KMS-11 (cell line): ENCODE measurements at regions not wholly inside any gene's neighbourhood (a gene's known extent, or its start where the extent isn't known, plus 50 kb on each side); places are given as distances from the start of the nearest gene placed in this dataset.

Experiments used
- H2AFZ ChIP-seq: fragments of 200-600 bp; sonication (generic); 2 replicates; pipeline ENCODE4 v1.6.1; 2016; ENCODE audit warnings: antibody characterized with exemption, mixed run types, low read depth
- H3K27ac ChIP-seq: fragments of 200-600 bp; sonication (generic); 2 replicates; pipeline ENCODE4 v1.6.1; 2016; ENCODE audit warnings: mild to moderate bottlenecking, mixed run types
- H3K27me3 ChIP-seq: fragments of 200-600 bp; sonication (generic); 2 replicates; pipeline ENCODE4 v1.6.1; 2017; ENCODE audit warnings: mild to moderate bottlenecking, low read depth, mixed run types, moderate library complexity; ENCODE audit not compliant: insufficient read depth
- H3K36me3 ChIP-seq: fragments of 200-600 bp; sonication (generic); 2 replicates; pipeline ENCODE4 v1.6.1; 2017; ENCODE audit warnings: mild to moderate bottlenecking, mixed run types; ENCODE audit not compliant: insufficient read depth
- H3K4me1 ChIP-seq: fragments of 200-600 bp; sonication (generic); 2 replicates; pipeline ENCODE4 v1.6.1; 2016; ENCODE audit warnings: mild to moderate bottlenecking, low read depth, mixed run types; ENCODE audit not compliant: poor library complexity, severe bottlenecking
- H3K4me2 ChIP-seq: fragments of 200-600 bp; sonication (generic); 2 replicates; pipeline ENCODE4 v1.7.0; 2016; ENCODE audit warnings: mild to moderate bottlenecking, mixed run types
- H3K4me3 ChIP-seq: fragments of 200-600 bp; sonication (generic); IDR thresholded peaks from 2 replicates; pipeline ENCODE4 v1.6.1; 2017; ENCODE audit warnings: low read depth, low read length, mixed read lengths; ENCODE audit not compliant: insufficient read depth
- H3K79me2 ChIP-seq: fragments of 200-600 bp; sonication (generic); 2 replicates; pipeline ENCODE4 v1.6.1; 2016; ENCODE audit warnings: low read depth, mixed run types; ENCODE audit not compliant: insufficient read depth
- H3K9ac ChIP-seq: fragments of 200-600 bp; sonication (generic); 2 replicates; pipeline ENCODE4 v1.6.1; 2016; ENCODE audit warnings: mild to moderate bottlenecking, mixed run types
- H4K20me1 ChIP-seq: fragments of 200-600 bp; sonication (generic); 2 replicates; pipeline ENCODE4 v1.6.1; 2016; ENCODE audit warnings: mild to moderate bottlenecking, mixed run types; ENCODE audit not compliant: insufficient read depth
- CTCF ChIP-seq: fragments of 200-600 bp; sonication (generic); conservative IDR thresholded peaks from 2 replicates; pipeline ENCODE4 v1.6.1; 2017; ENCODE audit warnings: low read depth, mild to moderate bottlenecking, antibody characterized with exemption, low read length, moderate library complexity, mixed read lengths

DNA sequence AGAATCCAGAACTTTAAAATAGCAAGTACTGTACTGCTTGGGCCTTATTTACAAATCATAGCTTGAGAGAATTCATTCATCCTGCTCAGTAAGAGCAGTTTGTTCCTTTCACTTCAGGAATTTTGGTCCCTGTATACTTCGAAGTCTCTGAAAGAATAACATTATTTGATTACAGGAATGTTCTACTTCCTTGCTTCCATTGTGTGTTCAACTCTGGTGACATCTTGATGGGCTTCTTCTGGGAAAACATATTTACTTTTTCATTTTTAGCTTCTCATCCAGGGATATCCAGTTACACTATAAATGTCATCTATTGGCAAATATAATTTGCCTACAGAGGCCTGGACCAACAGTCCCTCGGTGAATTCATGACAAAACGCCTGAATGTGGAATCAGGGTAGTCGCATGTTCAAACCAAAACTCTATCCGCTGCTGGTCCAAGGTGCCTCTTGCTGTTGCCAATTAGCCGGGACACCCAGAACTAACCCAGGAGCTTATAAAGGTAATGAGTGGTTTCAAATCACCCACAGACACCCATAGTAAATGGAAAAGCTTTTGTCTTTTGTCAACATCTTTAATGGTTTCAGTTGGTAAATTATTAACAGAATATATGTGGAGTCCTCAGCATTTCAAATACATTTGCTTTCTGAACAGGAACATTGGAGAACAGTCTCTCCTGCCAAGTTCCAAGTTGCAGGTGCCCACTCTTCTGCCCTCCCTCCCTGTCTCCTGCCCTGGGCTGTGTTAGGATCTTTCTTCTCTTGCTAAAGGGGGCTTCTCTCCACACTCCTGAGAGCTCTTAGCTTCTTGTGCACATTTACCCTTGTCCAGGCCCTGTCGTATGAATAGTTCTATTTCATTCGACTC, 162.5 kb upstream of the CITED2 start:
- Histone ChIP-seq H3K4me3 (no peak overlapping the region), H3K9ac (no peak overlapping the region), H3K27ac (no peak overlapping the region), H2AFZ (no peak overlapping the region), H3K4me2 (no peak overlapping the region), H3K36me3 (no peaks in the 10 kb centered on the region), H3K27me3 (no peaks in the 10 kb centered on the region), H3K4me1 (no peaks in the 10 kb centered on the region), H3K79me2 (no peaks in the 10 kb centered on the region), H4K20me1 (no peaks in the 10 kb centered on the region)
- TF ChIP-seq CTCF: no peak

- H3K9ac ChIP-seq: no peak overlapping the region
- TF ChIP-seq CTCF: no peak
- H3K27me3 ChIP-seq: no peaks in the 10 kb centered on the region
- no peak overlapping the region for H2AFZ ChIP-seq
- H3K27ac ChIP-seq: no peak overlapping the region
- no peak overlapping the region for H3K4me2 ChIP-seq
- H3K79me2 ChIP-seq: no peaks in the 10 kb centered on the region
- H3K4me1 ChIP-seq: no peaks in the 10 kb centered on the region
- no peaks in the 10 kb centered on the region for H3K36me3 ChIP-seq
- no peak overlapping the region for H3K4me3 ChIP-seq
- no peaks in the 10 kb centered on the region for H4K20me1 ChIP-seq
Observed at GRCh38 chr6:139534472-139535115, 160.1 kb upstream of the CITED2 start.

DNA sequence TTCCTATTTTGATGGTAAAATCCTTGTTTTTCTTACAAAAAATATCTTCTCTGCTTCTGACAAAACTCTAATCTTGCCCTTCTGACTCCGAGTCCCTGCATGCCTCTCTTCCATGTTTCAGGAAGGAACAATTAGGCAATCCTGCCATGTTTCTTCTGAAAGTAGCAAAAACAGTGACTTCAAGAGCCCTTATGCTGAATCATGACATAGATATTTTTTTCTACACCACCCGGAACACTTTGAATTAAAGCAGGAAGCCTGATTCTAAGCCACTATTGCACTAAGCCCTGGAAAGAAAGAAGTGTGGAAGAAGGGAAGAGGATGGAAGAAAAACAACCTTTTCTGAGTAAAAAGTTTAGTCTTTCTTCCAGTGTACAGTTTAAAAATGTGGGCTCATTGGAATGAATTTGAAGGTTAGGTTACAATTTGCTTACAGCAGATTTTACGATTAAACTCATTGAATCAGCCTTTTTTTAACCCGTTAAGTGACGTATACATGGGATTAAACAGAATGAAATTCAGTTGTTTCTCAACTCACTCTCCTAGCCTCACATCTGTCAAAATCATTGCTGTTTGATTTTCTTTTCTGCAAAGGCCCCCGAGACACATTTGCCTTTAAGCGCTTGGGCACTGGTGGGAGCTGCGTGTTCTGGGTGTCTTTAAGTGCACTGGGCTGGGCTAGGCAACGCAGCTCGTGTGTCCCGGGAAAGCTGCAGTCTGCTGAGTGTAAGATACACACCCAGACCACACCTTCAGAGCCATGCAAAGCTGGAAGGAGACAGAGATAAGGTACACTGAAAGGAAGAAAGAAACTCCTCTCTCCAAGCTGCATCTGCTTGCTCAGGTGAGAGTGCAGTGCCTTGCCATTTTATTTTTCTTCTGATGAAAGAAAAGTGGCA, 159.4 kb upstream of the CITED2 start:
- TF ChIP-seq CTCF: no peak
- Histone ChIP-seq H3K27ac (no peak overlapping the region), H2AFZ (no peak overlapping the region), H3K27me3 (no peaks in the 10 kb centered on the region), H3K4me1 (no peaks in the 10 kb centered on the region), H3K36me3 (no peaks in the 10 kb centered on the region), H3K4me2 (no peak overlapping the region), H4K20me1 (no peaks in the 10 kb centered on the region), H3K4me3 (no peak overlapping the region), H3K79me2 (no peaks in the 10 kb centered on the region), H3K9ac (no peak overlapping the region)

GRCh38 chr6:139533171-139533570, 158.7 kb upstream of the CITED2 start:
- Histone ChIP-seq H2AFZ (no peak overlapping the region), H3K36me3 (no peaks in the 10 kb centered on the region), H3K27me3 (no peaks in the 10 kb centered on the region), H3K4me1 (no peaks in the 10 kb centered on the region), H3K27ac (no peak overlapping the region), H3K4me3 (no peak overlapping the region), H4K20me1 (no peaks in the 10 kb centered on the region), H3K9ac (no peak overlapping the region), H3K4me2 (no peak overlapping the region), H3K79me2 (no peaks in the 10 kb centered on the region)
- no peak for TF ChIP-seq CTCF
